ENCODE measurements at regions not wholly inside any gene's neighbourhood (a gene's known extent, or its start where the extent isn't known, plus 50 kb on each side); places are given as distances from the start of the nearest gene placed in this dataset.
A peak's percentile ranks its signal among the peaks of the same experiment; 100 is the strongest.
"Not testable (repeated sequence)": the region's sequence is repeated elsewhere in the genome, so short reads cannot be mapped to it uniquely, and the experiment has no call there.

DNA sequence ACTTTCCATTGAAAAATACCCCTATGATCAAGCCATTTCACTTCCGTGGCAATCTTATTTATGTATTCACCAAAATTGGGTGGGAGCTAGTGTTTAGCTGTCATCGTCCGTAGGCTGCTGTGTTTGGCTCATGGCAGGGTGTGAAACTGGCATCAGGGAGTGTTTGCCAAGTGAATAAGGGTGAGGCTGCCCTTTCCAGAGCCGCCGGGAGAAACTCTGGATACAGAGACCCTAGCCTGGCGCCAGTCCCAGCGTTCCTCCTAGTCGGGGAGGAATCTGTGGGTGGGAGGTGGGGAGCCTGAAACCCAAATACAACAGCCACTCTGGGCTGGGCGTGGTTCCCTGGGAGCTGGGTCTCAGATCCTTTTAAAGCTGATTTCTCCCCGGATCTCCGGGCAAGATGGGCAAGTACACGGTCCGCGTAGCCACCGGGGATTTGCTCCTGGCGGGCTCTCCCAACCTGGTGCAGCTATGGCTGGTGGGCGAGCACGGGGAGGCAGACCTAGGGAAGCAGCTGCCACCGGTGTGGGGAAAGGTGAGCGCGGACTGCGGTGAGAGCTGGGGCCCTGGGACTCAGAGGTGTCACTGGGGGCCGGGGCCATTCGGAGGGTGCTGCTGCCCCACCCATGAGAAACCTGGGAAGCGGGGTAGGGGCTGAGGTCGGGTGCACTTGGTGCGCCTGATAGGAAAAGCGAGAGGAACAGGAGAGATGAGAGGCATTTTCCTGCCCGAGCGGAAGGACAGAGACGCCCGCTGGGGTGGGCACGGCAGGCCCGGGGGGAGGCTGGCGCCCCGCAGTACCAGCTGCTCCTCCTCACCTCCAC lies 62.1 kb upstream of the TEKT1 start:
- no peak for DNase-seq (ENCODE audit: low spot score)

DNA sequence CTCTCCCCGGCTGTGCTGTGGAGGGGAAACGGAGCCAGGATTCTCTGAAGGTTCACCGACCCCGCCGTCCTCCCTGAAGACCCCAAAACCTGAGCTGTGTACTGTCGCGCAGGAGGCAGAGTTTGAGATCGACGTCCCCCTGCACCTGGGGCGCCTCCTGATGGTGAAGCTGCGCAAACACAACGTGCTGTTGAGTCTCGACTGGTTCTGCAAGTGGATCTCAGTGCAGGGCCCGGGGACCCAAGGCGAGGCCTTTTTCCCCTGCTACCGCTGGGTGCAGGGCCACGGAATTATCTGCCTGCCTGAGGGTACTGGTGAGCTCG lies 62.6 kb upstream of the TEKT1 start:
- no peak for DNase-seq (ENCODE audit: low spot score)

DNA sequence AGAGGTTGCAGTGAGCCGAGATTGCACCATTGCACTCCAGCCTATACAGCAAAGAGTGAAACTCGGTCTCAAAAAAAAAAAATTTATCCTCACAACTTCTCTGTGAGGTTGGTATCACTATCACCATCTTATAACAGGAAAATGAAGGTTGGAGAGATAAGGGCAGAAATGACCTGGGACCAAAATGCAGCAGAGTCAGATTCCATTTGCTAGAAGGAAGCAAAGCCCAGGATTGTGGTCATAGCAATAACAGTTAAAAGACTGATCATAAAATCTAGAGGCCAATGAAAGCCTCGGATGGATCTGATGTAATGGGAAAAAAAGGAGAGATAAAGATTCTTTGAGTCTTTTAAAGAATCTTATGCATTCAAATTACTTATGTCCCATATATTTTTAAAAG lies 69.6 kb upstream of the TEKT1 start:
- DNase-seq (ENCODE audit: low spot score): no peak

DNA sequence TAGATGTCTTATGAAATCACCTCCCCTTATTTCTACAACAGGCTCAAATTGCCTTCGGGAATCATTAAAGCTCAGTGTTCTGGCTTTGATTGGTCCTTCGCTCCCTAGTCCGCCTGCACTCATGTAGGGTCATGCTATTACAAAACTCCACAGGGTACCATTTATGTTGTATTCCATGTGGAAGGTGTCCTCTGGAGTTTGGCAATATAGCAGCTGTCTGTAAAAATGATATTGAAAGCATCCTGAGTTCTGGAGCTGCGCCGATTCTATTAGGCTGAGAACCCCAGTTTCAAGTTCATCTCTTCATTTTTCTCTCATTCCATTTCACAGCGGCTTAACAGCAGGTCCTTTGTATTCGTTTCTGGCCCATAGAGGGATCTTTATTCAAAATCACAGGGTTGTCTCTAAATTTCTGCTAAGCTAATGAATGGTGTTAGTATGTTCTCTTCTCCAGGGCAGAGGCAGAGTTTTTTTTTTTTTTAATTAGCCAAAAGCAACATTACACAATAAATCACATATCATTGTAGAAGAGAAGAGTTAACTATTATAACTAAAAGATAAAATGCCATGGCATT lies 71.9 kb upstream of the TEKT1 start:
- DNase-seq (ENCODE audit: low spot score): no peak

DNA sequence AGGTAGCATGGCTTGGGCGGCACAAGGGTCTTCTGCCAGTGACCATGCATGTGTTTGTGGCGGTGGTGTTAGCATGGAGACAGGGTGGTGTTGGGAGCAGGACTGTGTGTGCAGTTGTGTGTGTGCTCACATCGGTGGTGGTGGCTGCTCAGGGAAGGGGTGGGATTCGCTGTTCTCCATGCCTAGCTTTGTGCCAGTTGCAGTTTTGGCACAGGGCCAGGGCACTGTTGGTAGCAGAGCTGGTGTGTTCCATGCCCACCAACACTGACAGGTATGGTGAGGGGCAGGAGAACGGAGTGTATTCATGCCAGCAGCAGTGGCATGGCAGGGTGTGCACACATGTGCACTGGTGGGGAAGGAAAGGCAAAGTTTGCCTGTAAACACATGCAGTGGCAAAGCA lies 77.3 kb upstream of the TEKT1 start:
- DNase-seq (ENCODE audit: low spot score): no peak

DNA sequence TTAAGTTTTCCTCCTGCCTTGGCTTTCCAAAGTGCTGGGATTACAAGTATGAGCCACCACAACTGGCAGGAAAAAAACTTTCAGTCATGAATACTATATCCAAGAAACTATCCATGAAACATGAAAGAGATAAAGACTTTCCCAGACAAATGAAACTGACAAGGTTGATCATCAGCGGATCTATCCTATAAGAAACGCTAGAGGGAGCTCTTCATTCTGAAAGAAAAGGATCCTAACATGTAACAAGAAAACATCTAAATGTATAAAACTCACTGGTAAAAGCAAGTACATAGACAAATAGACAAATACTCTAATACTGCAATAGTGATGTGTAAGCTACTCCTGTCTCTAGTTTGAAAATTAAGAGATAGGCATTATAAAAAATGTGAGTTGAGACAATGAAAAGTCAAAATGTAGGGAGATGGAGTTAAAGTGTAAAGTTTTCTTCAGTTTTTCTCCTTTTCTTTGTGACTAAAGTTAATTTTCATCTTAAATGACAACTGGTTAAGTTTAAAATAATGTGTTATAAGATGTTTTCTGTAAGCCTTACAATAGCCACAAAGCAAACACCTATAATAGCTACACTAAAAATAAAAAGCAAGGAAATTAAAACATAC lies 79.6 kb upstream of the TEKT1 start:
- DNase-seq (ENCODE audit: low spot score): peak; percentile 34

DNA sequence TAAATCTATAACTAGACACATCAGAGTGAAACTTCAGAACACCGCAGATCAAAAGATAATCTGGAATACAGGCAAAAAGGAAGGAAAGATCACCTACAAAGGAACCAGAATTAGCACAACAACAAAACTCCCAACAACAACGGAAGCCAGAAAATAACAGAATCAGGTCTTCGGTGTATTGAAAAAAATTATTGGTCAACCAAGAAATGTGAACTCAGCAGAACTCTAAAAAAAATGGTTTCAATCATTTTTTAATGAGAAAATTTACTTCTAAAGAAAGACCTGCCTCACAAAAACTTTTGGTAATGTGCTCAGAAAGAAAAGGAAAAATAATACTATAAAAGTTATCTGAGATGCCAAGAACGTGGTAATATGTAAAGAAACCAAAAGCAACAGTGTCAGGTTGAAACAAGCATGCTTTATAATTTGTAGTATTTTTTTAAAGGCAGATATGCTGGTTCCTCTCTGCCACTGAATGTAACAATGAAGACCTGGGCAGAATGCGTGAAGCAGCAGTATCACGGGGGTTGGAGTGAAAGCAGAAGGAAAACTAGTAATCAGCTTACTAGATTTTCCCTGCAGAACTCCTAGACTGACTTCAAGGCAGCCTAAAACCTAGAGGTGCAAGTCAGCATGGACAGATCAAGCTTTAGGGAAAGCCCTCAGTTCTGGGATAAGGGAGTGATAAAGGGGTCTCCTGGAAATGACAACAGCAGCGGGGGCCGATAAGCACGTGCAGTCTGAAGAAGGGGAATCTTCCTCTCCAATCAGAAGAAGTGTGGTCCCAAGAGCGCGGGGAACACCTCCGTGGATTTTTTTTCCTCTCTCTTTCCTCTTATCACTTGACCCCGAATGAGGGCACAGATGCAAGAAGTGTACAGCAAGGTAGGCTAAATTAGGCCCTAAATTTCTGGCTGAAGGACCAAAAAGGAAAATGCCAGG lies 80.9 kb upstream of the TEKT1 start:
- no peak for DNase-seq (ENCODE audit: low spot score)

DNA sequence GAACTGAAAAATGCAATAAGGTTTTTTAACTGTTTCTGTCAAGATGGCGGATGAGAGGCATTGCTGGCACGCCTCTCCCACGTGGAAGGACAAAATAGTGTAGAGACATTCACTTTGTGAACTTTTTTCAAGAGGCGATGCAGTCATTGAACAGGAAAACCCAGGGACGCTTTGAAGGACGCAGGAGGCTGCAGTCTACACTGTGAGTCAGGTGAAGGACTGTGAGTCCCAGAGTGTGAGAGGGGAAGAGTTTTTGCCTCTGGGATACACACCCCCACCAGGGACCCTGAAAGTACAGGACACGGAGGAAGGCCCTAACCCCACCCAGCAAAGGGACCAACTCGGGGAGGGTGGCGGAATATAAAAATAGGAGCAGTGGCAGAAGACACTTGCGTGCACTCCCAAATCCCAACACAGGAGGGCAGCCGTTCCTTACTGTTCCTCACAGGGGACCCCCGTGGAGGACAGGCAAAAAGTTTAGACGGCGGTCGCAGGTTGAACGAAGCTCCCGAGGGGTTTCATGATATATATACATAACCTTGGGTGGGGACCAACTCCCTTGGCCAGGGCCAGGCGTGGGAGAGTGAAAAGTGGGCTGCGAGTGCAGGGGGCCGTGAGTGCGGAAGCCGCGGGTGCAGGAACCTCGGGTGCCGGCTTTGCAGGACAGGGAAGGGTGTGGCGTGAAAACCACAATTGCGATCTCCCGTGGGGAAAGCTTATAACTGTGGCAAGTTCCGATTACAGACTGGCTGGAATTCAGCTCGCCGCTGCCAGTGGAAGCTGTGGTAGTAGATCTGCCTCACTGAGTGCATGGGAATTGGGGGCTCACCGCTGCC lies 82.0 kb upstream of the ALOX12 start:
- peak; percentile 79 for DNase-seq (ENCODE audit: low spot score)

DNA sequence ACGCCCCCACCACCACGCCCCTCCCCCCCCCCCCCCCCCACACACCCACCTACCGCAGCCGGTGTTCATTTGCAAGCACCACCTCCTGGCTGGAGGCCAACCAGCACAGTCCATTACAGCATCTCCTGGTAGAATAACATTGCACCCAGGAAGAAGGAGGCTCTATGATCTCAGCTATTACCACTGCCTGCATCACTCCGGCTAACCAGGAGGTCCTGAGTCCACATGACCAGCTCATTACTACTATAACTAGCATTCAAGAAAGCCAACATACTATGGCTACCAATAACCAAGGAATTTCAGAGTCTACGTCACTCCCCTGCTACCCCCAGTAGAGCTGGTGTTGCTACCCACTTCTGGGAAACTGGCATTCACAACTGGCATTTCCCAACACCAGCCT lies 81.1 kb upstream of the ALOX12 start:
- no peak for DNase-seq (ENCODE audit: low spot score)

DNA sequence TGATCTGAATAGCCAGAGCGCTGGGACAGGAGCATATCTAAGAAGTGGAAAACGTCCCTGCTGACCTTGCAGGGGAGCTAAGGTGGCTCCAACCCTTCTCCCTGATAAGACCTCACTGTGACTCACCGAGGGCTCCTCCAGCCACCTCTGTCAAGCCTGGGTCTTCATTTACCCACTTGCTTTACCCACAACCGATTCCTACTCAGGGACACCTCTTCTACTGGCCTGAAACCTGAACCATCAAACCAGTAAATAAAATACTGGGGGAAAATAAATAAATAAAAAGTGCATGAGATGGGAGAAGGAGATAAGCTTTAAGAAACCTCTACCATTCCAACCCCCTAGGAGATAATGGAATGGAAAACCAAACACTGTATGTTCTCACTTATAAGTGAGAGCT lies 80.2 kb upstream of the ALOX12 start:
- DNase-seq (ENCODE audit: low spot score): no peak

DNA sequence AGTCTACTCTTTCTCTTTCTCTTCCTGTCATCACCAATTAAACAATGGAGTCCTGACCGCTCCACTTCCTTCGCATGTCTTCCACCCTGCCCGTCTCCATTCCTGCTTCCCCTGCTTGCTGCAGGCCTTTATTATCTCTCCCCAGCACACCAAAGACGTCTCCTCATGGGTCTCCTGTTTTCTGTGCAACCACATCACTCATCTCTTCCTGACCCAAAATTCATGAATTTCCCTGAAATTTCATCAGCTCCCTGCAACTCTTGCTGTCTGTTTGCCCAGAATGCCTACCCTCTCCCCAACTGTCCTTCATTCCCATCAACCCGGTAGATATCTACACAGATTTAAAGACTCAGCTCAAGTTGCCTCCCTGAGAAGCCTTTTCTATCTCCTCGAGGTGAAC lies 76.7 kb upstream of the ALOX12 start:
- no peak for DNase-seq (ENCODE audit: low spot score)

DNA sequence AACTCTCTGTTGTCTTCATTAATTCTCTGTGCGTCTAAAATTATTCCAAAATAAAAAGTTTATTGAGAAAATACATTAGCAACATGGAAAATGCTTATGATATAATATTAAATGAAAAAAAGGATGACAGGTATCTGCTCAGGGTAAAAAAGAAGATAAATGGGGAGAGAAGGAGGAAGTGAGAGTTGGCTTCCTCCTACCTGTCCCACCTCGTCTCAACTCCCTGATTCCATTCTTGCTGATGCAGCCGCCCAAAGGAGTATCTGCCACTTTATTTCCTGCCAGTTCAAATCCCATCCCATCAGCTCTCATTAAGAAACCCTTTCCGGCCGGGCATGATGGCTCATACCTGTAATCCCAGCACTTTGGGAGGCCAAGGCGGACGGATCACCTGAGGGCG lies 72.5 kb upstream of the ALOX12 start:
- no peak for DNase-seq (ENCODE audit: low spot score)

DNA sequence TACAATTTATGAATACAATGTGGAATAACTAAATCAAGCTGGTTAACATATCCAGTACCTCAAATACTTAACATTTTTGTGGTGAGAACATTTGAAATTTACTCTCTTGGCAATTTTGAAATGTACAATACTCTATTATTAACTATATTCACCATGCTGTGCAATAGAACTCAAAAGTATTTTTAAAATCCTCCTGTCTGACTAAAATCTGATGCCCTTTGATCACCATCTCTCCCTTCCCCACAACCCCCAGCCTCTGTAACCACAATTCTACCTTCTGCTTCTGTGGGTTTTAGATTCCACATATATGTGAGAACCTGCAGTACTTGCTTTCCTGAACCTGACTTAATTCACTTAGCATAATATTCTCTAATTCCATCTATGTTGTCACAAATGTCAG lies 71.6 kb upstream of the ALOX12 start:
- DNase-seq (ENCODE audit: low spot score): no peak

DNA sequence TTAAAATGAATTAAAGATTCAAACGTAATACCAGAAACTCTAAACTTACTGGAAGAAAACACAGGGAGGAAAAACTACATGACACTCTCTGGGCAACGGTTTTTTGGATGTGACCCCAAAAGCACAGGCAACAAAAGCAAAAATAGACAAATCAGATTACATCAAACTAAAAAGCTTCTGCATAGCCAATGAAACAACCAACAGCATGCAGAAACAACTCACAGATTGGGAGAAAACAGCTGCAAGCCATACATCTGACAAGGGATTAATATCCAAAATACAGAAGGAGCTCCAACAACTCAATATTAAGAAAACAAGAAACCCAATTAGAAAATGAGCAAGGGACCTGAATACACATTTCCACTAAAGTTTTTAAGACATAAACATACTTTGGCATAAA lies 69.2 kb upstream of the ALOX12 start:
- DNase-seq (ENCODE audit: low spot score): no peak

DNA sequence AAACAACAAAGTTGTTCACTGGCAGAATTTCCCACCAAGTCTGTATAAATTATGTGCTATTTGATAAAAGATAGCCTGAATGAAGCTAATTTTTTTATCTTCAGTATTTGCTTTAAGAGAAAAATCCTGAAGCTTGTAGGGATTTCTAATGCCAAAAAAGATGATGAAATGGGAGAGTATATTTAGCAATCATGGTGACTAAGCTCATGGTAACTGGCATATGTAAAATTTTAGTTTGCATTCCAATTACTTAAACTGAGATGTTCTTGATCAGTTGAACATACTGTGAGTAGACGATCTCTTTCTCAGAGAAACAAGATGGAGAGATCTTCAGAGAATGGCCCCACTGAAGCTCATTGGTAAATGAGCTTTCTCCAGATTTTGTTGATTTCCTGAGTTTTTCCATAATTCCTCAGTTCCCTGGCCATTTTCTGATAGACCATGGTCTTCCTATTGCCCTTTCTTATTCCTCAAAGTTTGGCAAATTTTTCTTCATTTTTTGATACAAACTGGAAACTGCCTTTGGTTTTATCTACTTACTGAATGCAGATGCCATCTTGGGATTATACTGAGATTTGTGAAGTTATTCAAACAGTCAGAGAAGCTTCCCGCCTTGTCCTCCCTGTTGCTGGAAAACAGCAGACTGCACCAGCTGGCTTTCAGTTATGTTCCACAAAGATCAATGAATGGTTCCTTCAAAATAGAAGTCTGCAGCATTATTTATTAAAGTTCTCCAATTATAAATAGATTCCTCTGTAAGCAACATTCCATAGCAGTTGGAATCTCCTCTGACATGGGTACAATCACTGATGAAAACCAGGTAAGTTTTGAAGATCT lies 68.3 kb upstream of the ALOX12 start:
- DNase-seq (ENCODE audit: low spot score): peak; percentile 43

DNA sequence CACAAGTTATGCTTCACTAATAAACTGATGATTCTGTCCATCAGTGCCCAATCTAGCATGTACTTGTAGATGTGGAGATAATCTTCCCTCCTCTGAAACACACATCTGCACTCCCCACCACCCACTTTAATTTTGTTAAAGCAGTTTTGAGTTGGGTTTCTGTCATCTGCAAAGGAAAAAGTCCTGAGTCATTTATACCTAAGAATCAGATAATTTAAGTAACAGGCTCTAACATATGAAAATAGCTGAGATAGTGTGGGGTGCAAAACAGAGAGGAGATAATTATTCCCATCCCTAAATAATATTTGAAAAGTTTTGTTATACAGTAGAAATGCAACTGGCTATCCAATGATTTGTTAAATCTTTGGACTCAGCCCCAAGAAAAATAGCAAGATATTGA lies 67.7 kb upstream of the ALOX12 start:
- DNase-seq (ENCODE audit: low spot score): no peak

DNA sequence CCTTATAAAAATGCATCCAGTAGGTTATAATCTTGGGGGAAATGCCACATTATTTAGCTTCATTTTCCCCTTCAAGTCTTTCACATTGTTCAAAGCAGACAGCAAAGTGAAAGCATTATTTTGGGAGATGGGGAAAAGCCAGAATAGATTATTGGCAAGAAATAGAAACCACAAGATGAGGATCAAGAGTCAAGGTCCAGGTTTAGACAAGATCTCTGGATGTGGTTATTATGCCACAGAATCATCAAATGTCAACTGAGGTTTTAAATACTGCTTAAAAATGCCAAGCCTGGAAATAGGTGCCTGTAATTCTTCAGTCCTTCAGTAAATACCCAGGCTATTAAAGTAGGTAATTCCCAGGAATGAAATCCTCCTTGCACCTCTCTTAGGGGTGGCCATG lies 65.1 kb upstream of the ALOX12 start:
- no peak for DNase-seq (ENCODE audit: low spot score)

DNA sequence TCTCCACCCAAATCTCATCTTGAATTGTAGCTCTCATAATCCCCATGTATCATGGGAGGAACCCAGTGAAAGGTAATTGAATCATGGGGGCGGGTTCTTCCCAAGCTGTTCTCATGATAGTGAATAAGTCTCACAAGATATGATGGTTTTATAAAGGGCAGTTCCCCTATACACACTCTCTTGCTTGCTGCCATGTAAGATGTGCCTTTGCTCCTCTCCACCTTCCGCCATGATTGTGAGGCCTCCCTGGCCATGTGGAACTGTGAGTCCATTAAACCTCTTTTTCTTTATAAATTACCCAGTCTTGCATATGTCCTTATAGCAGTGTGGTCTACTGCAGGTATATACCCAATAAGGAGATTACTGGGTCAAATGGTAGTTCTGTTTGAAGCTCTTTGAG lies 61.3 kb upstream of the ALOX12 start:
- not testable (repeated sequence) for DNase-seq (ENCODE audit: low spot score)

DNA sequence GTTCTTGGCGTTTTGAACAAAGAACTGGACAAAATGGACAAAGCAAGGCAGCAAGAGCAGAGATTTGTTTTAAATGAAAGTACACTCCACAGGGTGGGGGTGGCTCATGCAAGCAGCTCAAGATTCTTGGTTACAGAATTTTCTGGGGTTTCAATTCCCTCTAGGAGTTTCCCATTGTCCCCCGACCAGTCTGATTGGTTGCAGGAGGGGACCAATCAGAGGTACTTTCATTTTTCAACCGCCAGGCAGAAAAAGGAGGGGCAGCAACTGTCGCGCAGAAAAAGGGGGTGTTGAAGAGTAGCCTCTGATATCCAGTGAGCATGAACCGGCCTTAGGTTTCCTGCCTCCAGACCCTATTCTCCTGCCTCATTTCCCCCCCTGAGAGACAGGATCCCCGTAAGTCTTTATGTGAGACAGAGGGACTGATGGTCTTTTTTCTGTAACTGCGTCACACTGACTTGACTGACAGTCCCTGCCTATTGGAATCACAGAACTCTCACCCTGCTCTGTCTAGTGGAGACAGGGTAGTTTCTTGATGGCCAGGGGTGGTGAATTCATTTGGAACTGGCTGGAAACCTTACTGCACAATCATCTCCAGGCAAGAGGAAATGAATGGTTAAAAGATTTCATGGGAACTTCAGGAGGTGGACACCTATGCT lies 59.4 kb upstream of the ALOX12 start:
- DNase-seq (ENCODE audit: low spot score): peak; percentile 40

DNA sequence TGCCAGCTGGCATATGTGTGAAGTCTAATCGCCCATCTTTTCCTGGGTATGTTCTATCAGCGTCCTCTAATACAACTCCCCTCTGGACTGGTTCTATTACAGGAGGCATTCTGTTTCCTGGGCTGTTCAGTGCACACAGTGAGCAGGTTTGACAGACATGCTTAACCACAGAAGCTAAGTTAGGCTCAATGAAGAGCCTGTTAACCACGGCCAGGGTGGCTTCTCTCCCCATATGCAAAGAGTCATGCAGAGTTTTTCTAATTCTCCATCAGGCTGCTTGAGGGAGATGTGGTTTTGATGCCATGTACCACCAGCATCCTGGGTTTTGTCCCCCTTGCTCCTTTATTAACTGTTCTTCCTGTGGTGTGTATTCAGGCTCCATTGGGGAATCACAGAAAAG lies 57.2 kb upstream of the ALOX12 start:
- DNase-seq (ENCODE audit: low spot score): no peak
